ENCODE measurements at regions not wholly inside any gene's neighbourhood (a gene's known extent, or its start where the extent isn't known, plus 50 kb on each side); places are given as distances from the start of the nearest gene placed in this dataset.

DNA sequence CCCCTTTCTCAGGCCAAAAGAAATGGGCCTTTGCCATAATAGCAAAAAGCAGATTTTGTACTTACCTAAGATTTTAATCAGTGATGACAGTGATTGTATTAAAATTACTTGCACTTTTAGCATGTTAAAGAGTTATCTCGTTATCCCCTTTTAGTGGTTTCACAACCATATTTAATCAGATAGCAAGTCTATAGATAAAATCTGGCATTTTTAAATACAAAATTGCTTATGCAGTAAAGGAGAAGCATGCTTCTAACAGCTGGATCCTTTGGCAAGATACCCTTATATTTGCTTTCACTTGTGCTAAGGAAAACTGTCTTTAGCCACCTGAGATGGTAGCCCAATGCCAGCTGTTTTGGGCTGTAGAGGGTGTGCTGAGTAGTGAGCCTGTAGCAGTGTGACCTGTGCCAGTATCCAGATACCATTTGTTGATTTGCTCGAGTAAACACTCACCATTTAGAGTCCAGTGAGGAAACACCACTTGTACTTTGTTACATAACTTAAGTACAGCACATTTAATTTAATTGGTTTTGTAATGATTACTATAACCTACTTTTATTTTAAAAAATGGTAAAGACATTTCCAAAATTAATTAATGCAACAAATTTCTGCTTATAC lies 314.4 kb upstream of the ZP4 start:
- DNase-seq (ENCODE audit: low read depth): no peak

DNA sequence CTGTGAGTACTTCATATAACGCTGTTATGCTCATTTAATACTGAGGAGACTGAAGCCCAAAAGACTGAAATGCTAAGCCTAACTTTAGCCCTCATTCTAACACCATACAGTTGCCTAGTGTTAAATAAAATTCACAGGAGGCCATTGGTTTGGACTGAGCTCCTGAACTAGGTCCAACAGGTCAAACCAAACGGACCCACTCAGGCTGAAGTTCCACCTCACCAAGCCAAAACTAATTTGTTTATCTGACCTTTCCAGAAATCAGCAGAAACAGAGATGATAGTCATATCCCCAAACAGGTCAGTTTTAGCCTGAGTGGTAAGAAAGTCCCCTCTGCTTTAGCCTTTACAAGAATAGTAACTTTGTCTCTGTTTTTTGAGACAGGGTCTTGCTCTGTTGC lies 311.3 kb upstream of the ZP4 start:
- DNase-seq (ENCODE audit: low read depth): no peak

DNA sequence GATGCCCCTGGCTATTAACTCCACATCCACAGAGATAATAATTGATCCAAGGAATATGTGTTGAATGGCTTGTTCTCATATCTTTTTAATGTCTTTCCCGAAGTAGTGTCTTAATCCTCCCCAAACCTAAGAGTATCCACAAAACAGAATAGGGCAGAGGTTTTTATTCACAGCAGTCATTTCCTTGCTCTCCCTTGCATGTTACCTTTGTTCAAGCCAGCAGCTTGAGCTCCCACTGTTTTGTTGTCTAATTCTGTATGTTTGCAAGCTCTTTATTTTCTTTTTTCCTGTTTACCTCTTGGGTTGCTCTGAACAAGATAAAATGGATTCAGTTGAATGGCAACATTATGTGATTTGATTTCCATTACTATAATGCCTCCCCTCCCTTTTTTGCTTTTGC lies 308.6 kb upstream of the ZP4 start:
- no peak for DNase-seq (ENCODE audit: low read depth)

DNA sequence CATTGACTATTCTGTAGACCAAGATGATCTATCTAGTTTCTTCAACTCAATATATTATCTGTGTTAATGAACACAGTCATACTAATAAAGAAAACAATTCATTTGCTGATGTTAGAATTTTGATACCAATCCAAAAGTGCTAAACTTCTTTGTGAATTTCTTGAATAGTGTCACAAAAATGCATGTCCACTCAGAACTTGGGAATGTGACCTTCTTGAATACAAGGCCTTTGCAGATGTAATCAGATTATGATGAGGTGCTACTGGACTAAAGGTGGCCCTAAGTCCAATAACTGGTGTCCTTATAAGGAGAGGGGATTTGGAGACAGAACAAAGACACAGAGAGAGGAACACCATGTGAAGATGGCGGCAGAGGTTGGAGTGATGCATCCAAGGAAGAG lies 305.8 kb upstream of the ZP4 start:
- no peak for DNase-seq (ENCODE audit: low read depth)

DNA sequence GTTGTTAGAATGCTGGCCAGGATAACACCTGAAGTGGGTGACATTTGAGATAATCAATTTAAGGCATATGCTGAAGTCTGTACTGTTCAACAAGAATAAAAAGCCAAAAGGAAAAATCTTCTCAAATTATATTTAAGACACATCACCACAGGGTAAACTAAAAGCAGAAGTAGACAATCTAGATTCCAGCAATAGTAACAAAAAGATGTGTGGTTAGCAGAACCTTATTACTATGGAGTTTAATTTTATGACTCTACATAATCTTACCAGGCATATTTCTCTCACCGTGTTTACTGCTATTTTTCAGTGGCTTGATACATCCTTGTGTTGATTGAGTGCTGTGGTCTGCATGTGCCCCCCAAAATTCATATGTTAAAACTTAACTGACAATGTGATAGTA lies 300.4 kb upstream of the ZP4 start:
- no peak for DNase-seq (ENCODE audit: low read depth)

DNA sequence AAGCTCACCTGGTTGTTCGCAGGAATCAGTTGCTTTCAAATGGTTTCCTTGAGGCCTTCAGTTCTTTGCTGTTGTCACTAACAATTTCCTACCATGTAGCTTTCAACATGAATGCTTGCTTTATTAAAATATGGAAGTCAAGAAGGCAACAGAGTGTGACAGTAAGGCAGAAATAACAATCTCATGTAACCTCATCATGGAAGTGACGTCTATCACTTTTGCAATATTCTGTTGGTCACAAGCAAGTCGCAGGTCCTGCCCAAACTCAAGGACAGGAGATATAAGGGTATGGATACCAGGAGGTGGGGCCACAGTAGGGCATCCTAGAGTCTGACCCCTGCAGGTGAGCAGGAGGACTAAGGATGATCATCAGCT lies 296.8 kb upstream of the ZP4 start:
- no peak for DNase-seq (ENCODE audit: low read depth)

DNA sequence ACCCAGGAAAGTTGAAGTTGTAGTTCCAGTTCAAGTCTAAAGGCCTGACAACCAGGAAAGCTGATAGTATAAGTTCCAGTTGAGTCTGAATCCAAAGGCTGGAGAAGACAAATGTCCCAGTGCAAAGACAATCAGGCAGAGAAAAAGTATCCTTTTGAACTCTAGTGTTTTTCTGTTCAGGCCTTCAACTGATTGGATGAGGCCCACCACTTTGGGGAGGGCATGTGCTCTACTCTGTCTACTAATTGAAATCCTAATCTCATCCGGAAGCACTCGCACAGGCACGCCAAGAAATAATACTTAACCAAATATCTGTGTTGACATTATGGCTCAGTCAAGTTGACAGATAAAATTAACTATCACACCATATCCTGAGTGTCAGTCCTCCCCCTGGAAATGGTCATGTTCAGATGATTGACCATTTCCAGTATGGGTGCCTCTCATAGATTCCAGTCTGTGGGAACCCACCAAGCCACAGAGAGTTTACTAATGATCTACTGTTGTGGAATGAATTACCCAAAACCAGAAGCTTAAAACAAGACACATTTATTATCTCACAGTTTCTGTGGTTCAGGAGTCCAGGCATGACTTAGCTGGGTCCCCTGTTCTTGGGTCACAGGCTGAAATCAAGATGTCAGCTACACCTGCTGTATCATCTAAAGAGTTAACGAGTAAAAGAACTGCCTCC lies 296.3 kb upstream of the ZP4 start:
- no peak for DNase-seq (ENCODE audit: low read depth)

DNA sequence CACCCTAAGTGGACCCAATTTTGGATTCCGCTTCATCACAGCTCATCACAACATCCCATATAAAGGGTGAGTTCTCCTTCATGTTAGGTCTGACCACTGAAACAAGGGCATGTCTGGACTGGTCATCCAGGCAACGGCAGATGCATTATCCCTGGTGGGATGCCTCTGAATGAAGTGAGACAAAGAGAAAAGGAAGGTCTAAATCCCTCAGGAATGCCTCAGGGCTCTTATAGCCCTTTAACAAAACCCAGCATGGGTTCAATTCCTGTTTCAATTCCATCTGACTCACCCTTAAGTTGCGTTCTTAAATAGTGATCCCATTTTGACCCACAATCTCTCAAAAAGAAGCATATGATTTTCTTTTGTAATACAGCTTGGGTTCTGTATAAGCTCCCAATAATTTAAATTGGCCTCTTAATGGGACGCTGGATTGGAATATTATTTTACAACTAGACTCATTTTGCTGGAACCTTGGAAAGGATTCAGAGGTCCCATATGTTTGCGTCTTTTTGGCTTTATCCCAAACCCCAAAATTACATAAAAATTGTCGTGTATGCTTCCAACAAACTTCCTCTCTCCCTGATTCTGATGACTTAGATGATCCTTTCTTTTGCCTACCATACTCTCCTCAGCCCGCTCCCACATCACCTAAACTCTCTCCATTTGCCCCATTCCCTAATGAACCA lies 287.4 kb upstream of the ZP4 start:
- no peak for DNase-seq (ENCODE audit: low read depth)

DNA sequence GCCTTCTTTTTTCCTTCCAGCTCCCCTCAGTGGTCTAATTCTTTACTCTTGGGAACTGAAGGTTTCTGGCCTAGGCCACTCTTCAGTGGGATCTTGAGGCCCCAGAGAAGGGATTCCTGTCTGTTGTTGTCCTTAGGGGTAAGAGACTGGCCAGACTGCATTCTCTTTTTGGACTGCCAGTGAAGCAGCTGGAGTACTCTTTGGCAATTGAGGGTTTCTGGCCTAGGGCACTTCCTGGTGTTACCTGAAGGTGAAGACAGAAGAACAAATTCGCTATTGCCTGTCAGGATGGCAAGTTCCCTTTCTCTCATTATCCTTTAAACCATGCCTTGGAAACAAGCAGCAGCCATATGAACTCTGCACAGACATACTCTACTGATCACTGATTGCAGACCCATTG lies 286.6 kb upstream of the ZP4 start:
- DNase-seq (ENCODE audit: low read depth): no peak

DNA sequence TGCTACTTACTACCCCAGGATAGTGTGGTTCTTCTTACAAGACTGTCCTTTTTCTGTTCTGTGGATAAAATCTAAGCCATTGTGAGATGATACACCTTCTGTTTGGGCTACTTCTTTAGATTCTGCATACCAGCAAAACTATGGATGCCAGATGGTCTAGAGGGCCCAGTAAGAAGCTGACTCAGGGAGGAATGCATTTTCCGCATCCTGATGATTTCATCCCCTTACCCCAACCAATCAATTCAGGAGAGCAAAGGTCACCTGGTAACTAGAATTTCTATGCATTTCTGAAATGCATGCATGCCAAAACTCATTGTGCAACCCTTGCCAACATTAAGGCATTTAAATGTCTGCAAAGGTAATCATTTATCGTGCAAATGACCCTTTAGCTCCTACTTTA lies 285.7 kb upstream of the ZP4 start:
- no peak for DNase-seq (ENCODE audit: low read depth)

DNA sequence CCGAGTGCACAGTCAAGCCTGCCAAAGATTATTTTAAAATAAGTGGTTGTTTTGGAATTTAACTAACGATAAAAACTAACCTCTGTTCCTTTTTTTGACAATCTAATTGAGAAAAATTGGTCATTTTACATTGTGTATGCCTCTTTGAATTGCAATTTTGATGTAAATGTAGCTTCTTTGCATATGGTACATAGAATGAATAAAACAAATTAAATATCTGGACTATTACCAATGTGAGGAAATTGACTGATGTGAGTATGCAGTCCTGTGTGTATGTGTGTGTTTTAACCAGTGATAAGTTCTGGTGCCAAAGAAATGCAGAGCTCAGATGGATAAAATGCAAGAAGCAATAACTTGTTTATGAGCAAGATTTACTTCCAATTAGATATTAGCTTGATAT lies 281.3 kb upstream of the ZP4 start:
- DNase-seq (ENCODE audit: low read depth): no peak

DNA sequence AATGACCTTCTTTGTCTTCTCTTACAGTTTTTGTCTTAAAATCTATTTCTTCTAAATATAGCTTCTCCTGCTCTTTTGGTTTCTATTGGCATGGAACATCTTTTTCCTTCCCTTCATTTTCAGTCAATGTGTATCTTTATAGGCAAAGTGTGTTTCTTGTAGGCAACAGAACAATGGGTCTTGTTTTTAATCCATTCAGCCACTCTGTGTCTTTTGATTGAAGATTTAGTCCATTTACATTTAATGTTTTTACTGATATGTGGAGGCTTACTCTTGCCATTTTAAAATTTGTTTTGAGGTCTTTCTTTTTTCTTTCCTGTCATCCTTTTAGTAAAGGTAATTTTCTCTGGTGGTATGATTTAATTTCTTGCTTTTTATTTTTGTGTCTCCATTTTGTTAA lies 271.2 kb upstream of the ZP4 start:
- no peak for DNase-seq (ENCODE audit: low read depth)

DNA sequence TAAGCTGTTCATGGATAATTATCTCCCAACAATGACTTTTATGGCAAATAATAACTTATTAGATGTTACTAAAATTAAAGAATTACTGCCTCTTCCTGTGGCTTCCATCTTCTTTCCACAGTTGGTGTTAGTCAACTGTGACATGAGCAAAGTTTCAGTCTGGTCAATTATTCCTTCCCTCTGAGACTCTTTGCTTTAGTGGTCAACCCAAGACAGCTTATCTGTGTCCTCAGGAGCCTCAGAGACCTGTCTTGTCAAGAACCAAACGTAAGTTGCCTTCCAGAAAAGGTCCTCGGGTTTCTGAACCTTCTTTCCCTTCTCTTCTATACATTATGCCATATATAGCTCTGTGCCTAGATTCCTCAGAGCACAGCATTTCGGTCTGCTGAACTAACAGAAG lies 263.2 kb upstream of the ZP4 start:
- no peak for DNase-seq (ENCODE audit: low read depth)

DNA sequence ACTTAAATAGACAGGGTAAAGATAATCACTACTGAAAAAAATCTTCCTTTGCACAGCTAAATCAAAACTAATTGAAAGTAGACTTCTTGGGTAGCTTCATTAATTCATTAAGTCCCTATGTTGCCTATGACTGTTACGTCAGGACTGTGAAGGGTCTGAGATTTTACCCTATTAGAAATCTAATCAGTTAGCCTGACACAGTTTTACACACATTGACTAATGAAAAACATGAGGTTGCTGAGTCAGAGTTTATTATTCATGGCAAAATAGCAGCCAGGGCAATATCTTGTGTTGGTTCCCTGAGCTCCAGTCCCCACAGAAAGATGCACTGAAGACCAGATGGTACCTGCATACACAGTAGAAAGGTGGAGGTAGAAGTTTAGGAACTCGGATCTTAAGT lies 262.5 kb upstream of the ZP4 start:
- DNase-seq (ENCODE audit: low read depth): no peak

DNA sequence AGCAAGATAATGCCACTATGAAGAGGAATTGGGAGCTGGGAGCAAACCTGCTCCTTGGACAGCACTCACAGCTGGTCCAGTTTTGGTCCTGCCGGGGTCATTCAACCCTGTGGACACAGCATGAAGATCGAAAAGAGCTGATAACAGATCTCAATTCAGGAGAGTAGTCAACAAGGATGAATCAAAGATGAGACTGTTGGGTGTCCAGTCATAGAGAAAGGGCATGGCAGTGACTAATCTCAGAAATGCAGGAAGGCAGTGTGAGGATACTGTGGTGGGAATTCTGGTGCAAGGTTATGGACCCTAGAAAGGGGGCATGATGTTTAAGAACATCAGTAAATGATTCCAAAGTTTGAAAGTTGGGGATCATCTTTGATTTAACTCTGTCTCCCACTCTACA lies 261.4 kb upstream of the ZP4 start:
- DNase-seq (ENCODE audit: low read depth): no peak

DNA sequence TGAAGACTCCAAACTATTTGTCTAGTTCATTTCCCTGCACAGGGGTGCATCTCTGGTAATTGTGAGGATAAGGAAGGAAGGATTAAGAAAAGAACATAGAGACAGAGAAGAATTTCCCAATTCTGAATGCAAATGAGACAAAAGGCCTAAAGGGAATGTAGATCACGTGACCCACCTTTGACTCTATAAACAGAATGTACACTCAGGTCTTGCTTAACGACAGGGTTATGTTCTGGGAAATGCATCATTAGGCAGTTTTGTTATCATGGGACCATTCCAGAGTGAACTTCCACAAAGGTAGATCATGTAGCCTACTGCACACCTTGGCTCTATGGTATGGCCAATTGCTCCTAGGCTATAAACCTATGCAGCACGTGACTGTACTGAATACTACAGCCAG lies 252.3 kb upstream of the ZP4 start:
- DNase-seq (ENCODE audit: low read depth): no peak

DNA sequence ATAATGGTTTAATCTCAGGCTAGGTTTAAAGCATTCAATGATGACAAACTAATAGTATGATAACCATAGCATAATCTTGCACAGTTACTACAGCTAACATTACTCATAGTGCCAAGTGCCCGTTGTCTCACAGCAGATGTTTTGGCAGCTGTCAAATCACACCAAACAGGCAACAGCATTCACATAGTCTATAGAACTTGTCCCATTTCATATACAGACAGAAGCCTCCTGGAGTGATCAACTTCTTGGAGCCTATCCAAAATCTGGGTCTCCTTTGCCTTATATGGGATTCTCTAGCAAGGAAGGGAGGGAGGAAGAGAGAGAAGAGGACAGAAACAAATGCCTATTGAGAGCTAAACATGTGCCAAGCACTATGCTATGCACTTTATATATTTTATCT lies 250.6 kb upstream of the ZP4 start:
- DNase-seq (ENCODE audit: low read depth): no peak

DNA sequence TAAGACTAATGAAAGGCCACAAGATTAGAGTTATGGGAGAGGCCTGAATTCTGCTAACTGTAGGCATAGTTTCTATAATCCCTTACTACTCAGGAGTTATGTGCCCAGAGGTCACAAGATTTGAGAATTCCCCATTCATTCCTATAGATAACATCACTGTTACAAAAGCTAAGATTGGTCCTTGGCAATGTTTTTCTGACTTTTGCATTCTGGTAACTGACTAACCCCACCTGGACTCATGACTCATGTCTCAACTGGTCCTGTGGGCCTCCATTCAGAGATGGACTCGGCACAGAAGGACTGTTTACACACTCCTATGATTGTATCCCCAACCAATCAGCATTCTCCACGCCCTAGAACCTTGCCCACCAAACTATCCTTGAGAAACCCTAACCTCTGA lies 249.0 kb upstream of the ZP4 start:
- DNase-seq (ENCODE audit: low read depth): no peak

DNA sequence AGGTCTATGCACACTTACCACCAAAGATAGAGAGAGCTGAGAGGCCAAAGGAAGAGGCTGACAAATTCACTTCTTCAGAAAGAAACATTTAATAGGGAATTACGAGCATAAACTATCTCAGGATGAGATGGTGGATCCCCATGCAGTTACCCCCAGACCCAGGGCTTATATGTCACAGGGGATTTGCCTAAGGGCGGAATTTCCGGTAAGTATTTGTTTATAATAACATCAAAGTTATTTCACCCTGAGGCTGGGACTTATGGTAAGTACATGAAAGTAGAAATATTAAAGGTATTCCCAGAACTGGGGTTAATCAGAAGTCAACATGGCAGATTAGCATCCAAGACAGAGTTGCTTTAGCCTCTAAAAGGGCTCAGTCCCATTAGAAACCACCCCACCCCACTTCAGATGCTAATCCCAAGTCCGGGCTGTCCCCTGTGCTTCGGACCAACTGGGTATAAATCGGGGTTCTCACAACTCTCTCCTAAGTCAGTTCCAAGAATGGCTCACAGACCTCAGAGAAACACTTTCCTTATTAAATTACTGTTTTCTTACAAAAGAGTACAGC lies 247.4 kb upstream of the ZP4 start:
- no peak for DNase-seq (ENCODE audit: low read depth)

DNA sequence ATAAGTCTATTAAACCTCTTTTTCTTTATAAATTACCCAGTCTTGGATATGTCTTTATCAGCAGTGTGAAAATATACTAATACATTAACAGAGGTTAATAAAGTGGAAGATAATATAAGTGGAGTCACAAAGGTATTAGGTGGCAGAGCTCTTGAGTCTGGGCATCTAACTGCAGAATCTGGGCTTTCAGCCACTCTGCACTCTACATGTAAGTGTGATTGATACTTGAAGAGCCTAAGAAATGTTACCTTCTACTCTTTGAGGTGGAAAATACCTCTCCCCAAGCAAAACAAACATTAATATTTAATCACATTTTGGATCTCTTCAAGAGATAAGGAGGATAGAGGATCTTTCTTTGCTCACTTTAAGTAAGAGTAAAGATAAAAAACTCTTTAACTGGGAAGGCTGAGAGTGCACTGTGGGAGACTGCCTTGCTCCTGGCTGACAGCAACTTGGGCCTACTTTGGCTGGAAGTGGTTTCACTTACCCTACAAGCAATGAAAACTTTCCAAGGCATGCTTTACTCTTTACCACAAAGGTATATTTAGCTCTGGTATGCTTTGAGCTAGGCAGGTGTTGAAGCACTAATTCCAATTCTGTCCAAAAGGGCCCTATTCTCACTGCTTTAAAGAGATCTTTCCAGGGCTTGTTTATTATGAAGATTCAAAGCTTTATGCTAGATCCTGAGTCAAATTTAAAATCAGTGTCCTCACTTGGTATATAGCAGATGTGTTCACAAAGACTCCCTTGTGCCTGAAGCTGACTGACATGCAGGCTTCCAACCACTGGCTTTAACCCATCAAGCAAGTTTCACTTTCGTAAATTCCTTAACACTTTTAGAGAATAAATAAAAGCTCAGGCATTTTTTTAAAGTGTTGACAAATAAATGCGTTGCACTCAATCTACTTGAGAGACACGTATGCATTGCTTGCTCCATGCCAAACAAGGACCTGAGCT lies 245.3 kb upstream of the ZP4 start:
- DNase-seq (ENCODE audit: low read depth): no peak

DNA sequence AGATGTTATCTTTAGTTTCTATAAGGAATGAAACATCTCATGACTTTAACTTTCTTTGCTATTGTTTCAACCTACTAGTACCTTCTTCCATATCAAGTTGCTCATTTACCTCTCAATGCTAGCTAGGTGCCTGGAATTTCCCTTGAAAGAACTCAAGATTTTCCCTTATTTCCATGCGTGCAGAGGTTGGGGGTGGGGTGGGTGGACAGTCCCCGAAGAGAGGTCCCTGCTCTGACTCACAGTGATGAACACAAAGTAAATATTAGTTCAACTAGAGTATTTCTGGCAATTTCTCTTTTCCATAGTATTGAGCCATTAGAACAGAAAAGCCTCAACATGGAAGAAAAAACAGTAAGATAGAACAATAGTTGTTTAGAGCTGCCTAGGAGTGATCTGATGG lies 239.0 kb upstream of the ZP4 start:
- no peak for DNase-seq (ENCODE audit: low read depth)

DNA sequence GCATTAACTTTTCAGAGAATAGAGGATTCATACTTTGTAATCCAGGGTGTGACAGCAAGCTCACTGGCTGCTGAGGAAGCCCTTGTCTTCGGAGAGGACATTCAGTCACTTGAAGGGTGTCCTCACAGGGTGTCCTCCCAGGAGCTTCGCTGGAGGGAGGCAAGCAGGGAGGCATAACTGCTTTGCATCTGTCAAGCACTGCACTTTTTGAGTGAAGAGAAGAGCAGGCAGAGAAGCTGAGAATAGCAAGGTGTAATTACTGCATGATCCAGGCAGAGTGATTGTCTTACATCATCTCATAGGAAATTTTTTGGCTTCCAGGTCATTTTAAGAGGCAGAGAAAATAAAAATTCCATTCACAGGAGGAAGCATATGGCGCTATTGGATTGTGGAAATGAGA lies 232.5 kb upstream of the ZP4 start:
- DNase-seq (ENCODE audit: low read depth): no peak

Data from T follicular helper cell (primary cell).